Keratinocyte (primary cell): ENCODE measurements at regions not wholly inside any gene's neighbourhood (a gene's known extent, or its start where the extent isn't known, plus 50 kb on each side); places are given as distances from the start of the nearest gene placed in this dataset.

Experiments used
- DNase-seq: peaks from one replicate; pipeline ENCODE4 v3.0.0-alpha.2; 2011; ENCODE audit warnings: low read depth, missing footprints, low spot score
- FAIRE-seq: peaks from 2 replicates; lab custom pipeline; 2011; peaks lifted over from hg19 to GRCh38; lab: Jason Lieb, UNC
- H2AFZ ChIP-seq: 2 replicates; pipeline ENCODE4 v1.6.0; 2012; ENCODE audit warnings: low read length, control low read depth, inconsistent platforms; ENCODE audit not compliant: control insufficient read depth
- H3K27ac ChIP-seq: 2 replicates; pipeline ENCODE4 v1.5.1; 2011; ENCODE audit warnings: low read length; ENCODE audit not compliant: control insufficient read depth, insufficient read depth
- H3K27me3 ChIP-seq: 3 replicates; pipeline ENCODE4 v1.6.0; 2011; ENCODE audit warnings: low read length; ENCODE audit not compliant: control insufficient read depth, insufficient read depth; ENCODE audit errors: extremely low read depth
- H3K36me3 ChIP-seq, 2 experiments: 2 replicates in 1 of 2; 3 replicates in 1 of 2; pipeline ENCODE4 v1.5.1; 2011; ENCODE audit warnings: low read length in 2 of 2, mild to moderate bottlenecking in 1 of 2; ENCODE audit not compliant: control insufficient read depth in 2 of 2, insufficient read depth in 2 of 2; ENCODE audit errors: extremely low read depth in 1 of 2
- H3K4me1 ChIP-seq: 3 replicates; pipeline ENCODE4 v1.5.1; 2011; ENCODE audit warnings: low read length; ENCODE audit not compliant: control insufficient read depth, insufficient read depth; ENCODE audit errors: extremely low read depth
- H3K4me2 ChIP-seq: 3 replicates; pipeline ENCODE4 v1.6.0; 2011; ENCODE audit warnings: low read depth, low read length; ENCODE audit not compliant: control insufficient read depth, insufficient read depth; ENCODE audit errors: extremely low read depth
- H3K4me3 ChIP-seq, 3 experiments: fragments of 200-600 bp in 1 of 3; sonication (generic) in 1 of 3; 2 replicates in 2 of 3; 3 replicates in 1 of 3; pipeline ENCODE4 v1.5.1; 2011 to 2016; ENCODE audit warnings: low read length in 3 of 3, mild to moderate bottlenecking in 3 of 3, control low read depth in 2 of 3, inconsistent platforms in 1 of 3, low read depth in 1 of 3, mixed read lengths in 1 of 3, mixed run types in 1 of 3, moderate library complexity in 1 of 3; ENCODE audit not compliant: control insufficient read depth in 2 of 3, insufficient read depth in 2 of 3; ENCODE audit errors: extremely low read depth in 1 of 3
- H3K79me2 ChIP-seq: 2 replicates; pipeline ENCODE4 v1.6.0; 2012; ENCODE audit warnings: low read length; ENCODE audit not compliant: control insufficient read depth, insufficient read depth
- H3K9ac ChIP-seq: 3 replicates; pipeline ENCODE4 v1.6.0; 2011; ENCODE audit warnings: low read length; ENCODE audit not compliant: control insufficient read depth, insufficient read depth; ENCODE audit errors: extremely low read depth
- H3K9me1 ChIP-seq: 3 replicates; pipeline ENCODE4 v1.6.0; 2011; ENCODE audit warnings: low read length; ENCODE audit not compliant: control insufficient read depth, insufficient read depth; ENCODE audit errors: extremely low read depth
- H3K9me3 ChIP-seq: 2 replicates; pipeline ENCODE4 v1.5.1; 2012; ENCODE audit warnings: low read depth, low read length; ENCODE audit not compliant: control insufficient read depth
- H4K20me1 ChIP-seq: 3 replicates; pipeline ENCODE4 v1.6.0; 2011; ENCODE audit warnings: low read length; ENCODE audit not compliant: control insufficient read depth, insufficient read depth; ENCODE audit errors: extremely low read depth
- EZH2 ChIP-seq: IDR thresholded peaks from one replicate; pipeline ENCODE4 v1.6.1; 2012; ENCODE audit warnings: inconsistent platforms, mild to moderate bottlenecking, low read length, moderate library complexity
- dilution Hi-C: fragments of 300-500 bp; cut with MboI; formaldehyde crosslinking; loops from one replicate; pipeline ENCODE4 v1.7.0; 2020; ENCODE audit warnings: low sequenced_read_pairs; ENCODE audit not compliant: extremely low pct_ligation_motif_present
- TF ChIP-seq, protein P1 (sequence below), 3 experiments: IDR thresholded peaks in 1 of 3; conservative IDR thresholded peaks in 1 of 3; optimal IDR thresholded peaks in 1 of 3; 2 replicates in 2 of 3; 3 replicates in 1 of 3; pipeline versions ENCODE3 to v1.5.1; 2011; ENCODE audit warnings: low read length in 3 of 3, mild to moderate bottlenecking in 3 of 3, moderate library complexity in 2 of 3, control low read depth in 1 of 3, inconsistent platforms in 1 of 3; ENCODE audit not compliant: insufficient read depth in 2 of 3; ENCODE audit errors: extremely low read depth in 1 of 3

- TF ChIP-seq, protein P1, sequence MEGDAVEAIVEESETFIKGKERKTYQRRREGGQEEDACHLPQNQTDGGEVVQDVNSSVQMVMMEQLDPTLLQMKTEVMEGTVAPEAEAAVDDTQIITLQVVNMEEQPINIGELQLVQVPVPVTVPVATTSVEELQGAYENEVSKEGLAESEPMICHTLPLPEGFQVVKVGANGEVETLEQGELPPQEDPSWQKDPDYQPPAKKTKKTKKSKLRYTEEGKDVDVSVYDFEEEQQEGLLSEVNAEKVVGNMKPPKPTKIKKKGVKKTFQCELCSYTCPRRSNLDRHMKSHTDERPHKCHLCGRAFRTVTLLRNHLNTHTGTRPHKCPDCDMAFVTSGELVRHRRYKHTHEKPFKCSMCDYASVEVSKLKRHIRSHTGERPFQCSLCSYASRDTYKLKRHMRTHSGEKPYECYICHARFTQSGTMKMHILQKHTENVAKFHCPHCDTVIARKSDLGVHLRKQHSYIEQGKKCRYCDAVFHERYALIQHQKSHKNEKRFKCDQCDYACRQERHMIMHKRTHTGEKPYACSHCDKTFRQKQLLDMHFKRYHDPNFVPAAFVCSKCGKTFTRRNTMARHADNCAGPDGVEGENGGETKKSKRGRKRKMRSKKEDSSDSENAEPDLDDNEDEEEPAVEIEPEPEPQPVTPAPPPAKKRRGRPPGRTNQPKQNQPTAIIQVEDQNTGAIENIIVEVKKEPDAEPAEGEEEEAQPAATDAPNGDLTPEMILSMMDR (optimal IDR thresholded peaks at IDR 0.05 in 1 of 3, IDR thresholded peaks at IDR 0.05 in 1 of 3, conservative IDR thresholded peaks at IDR 0.05 in 1 of 3; ENCODE audit: extremely low read depth in 1 of 3, insufficient read depth in 2 of 3, low read length in 3 of 3): no peak
- TF ChIP-seq EZH2: no peak
- FAIRE-seq: no peak
- Histone ChIP-seq H3K4me2 (no peak overlapping the region), H3K79me2 (no peaks in the 10 kb centered on the region), H3K36me3 (no peaks in the 10 kb centered on the region), H3K4me3 (no peak overlapping the region), H3K9me1 (no peaks in the 10 kb centered on the region), H3K4me1 (no peaks in the 10 kb centered on the region), H3K27ac (no peak overlapping the region), H3K9me3 (peaks cover 11% of the 10 kb centered on the region), H3K9ac (no peak overlapping the region), H2AFZ (no peak overlapping the region), H4K20me1 (no peaks in the 10 kb centered on the region), H3K27me3 (no peaks in the 10 kb centered on the region)
- dilution Hi-C loops: no loop called here
- no peak for DNase-seq
These were observed 233.5 kb downstream of the TUBA3C start for GRCh38 chr13:18948012-18948663.

GRCh38 chr13:18947376-18947977 lies 234.1 kb downstream of the TUBA3C start:
- Histone ChIP-seq H3K9me1 (no peaks in the 10 kb centered on the region), H3K4me2 (no peak overlapping the region), H3K4me3 (no peak overlapping the region), H3K27me3 (no peaks in the 10 kb centered on the region), H3K4me1 (no peaks in the 10 kb centered on the region), H3K27ac (no peak overlapping the region), H3K9me3 (peaks cover 11% of the 10 kb centered on the region), H3K79me2 (no peaks in the 10 kb centered on the region), H2AFZ (no peak overlapping the region), H3K36me3 (no peaks in the 10 kb centered on the region), H4K20me1 (no peaks in the 10 kb centered on the region), H3K9ac (no peak overlapping the region)
- dilution Hi-C loops: no loop called here
- TF ChIP-seq, protein P1 (optimal IDR thresholded peaks at IDR 0.05 in 1 of 3, IDR thresholded peaks at IDR 0.05 in 1 of 3, conservative IDR thresholded peaks at IDR 0.05 in 1 of 3; ENCODE audit: extremely low read depth in 1 of 3, insufficient read depth in 2 of 3, low read length in 3 of 3): no peak
- TF ChIP-seq EZH2: no peak
- DNase-seq (no peak), FAIRE-seq (no peak)
